TTC549 (cell line): ENCODE measurements at regions not wholly inside any gene's neighbourhood (a gene's known extent, or its start where the extent isn't known, plus 50 kb on each side); places are given as distances from the start of the nearest gene placed in this dataset.

ENCODE experiments used
- FAIRE-seq: peaks from 2 replicates; lab custom pipeline; 2012; peaks lifted over from hg19 to GRCh38; lab: Jason Lieb, UNC

- FAIRE-seq = no peak
Measured at GRCh38 chr16:86889974-86890373, 311.6 kb downstream of the FOXL1 start.

- no peak for FAIRE-seq
Measured at GRCh38 chr16:86891121-86891520, 312.8 kb downstream of the FOXL1 start.

- FAIRE-seq = no peak
Measured at GRCh38 chr16:86891631-86892030, 313.3 kb downstream of the FOXL1 start.

- FAIRE-seq = no peak
Measured at GRCh38 chr16:86892509-86892908, 314.2 kb downstream of the FOXL1 start.

- no peak for FAIRE-seq
Measured at GRCh38 chr16:86893506-86893905, 315.2 kb downstream of the FOXL1 start.

GRCh38 chr16:86894029-86894567, 315.7 kb downstream of the FOXL1 start:
- no peak for FAIRE-seq

GRCh38 chr16:86894925-86895324, 316.6 kb downstream of the FOXL1 start:
- FAIRE-seq = no peak

GRCh38 chr16:86895606-86896005, 317.3 kb downstream of the FOXL1 start:
- no peak for FAIRE-seq

GRCh38 chr16:86896976-86897375, 318.6 kb downstream of the FOXL1 start:
- no peak for FAIRE-seq

GRCh38 chr16:86897486-86897885, 319.1 kb downstream of the FOXL1 start:
- FAIRE-seq = no peak

- no peak for FAIRE-seq
Measured at GRCh38 chr16:86898386-86898785, 320.0 kb downstream of the FOXL1 start.

GRCh38 chr16:86899151-86899550, 320.8 kb downstream of the FOXL1 start:
- no peak for FAIRE-seq

- FAIRE-seq = no peak
Measured at GRCh38 chr16:86899757-86900156, 321.4 kb downstream of the FOXL1 start.

- no peak for FAIRE-seq
Measured at GRCh38 chr16:86901483-86901882, 323.1 kb downstream of the FOXL1 start.

- FAIRE-seq = no peak
Measured at GRCh38 chr16:86902656-86903001, 324.3 kb downstream of the FOXL1 start.

GRCh38 chr16:86903068-86903467, 324.7 kb downstream of the FOXL1 start:
- no peak for FAIRE-seq

- no peak for FAIRE-seq
Measured at GRCh38 chr16:86905302-86905701, 327.0 kb downstream of the FOXL1 start.

- FAIRE-seq = no peak
Measured at GRCh38 chr16:86906623-86907022, 328.3 kb downstream of the FOXL1 start.

- FAIRE-seq = no peak
Measured at GRCh38 chr16:86909359-86910160, 331.2 kb downstream of the FOXL1 start.

GRCh38 chr16:86910161-86910769, 331.9 kb downstream of the FOXL1 start:
- no peak for FAIRE-seq

- FAIRE-seq = no peak
Measured at GRCh38 chr16:86911437-86911958, 333.1 kb downstream of the FOXL1 start.

- no peak for FAIRE-seq
Measured at GRCh38 chr16:86913886-86914285, 335.5 kb downstream of the FOXL1 start.

- no peak for FAIRE-seq
Measured at GRCh38 chr16:86914876-86915717, 336.7 kb downstream of the FOXL1 start.
